AG04449 (cell line): ENCODE measurements at regions not wholly inside any gene's neighbourhood (a gene's known extent, or its start where the extent isn't known, plus 50 kb on each side); places are given as distances from the start of the nearest gene placed in this dataset.

Experiments
- CTCF ChIA-PET: fragments of 350-600 bp; formaldehyde crosslinking; extraction: SDS; loops from one replicate; lab custom pipeline; 2021; ENCODE audit warnings: antibody characterized with exemption; lab: Yijun Ruan, JAX
- POLR2A ChIA-PET: fragments of 400-600, 350-600 bp; formaldehyde crosslinking; extraction: SDS; loops from one replicate; lab custom pipeline; 2020; ENCODE audit warnings: antibody characterized with exemption, inconsistent platforms; lab: Yijun Ruan, JAX
- DNase-seq: peaks from one replicate; pipeline ENCODE4 v3.0.0-alpha.2; 2010; ENCODE audit warnings: low read depth, low spot score
- H3K4me3 ChIP-seq: 2 replicates; pipeline ENCODE4 v1.5.1; 2011; ENCODE audit warnings: low read depth, mild to moderate bottlenecking, control low read depth, low read length
- TF ChIP-seq, protein P1 (sequence below): IDR thresholded peaks from one replicate; pipeline ENCODE4 v1.5.1; 2011; ENCODE audit warnings: mild to moderate bottlenecking, moderate library complexity, low read length, control low read depth, inconsistent platforms; ENCODE audit not compliant: insufficient read depth; ENCODE audit errors: missing control alignments

DNA sequence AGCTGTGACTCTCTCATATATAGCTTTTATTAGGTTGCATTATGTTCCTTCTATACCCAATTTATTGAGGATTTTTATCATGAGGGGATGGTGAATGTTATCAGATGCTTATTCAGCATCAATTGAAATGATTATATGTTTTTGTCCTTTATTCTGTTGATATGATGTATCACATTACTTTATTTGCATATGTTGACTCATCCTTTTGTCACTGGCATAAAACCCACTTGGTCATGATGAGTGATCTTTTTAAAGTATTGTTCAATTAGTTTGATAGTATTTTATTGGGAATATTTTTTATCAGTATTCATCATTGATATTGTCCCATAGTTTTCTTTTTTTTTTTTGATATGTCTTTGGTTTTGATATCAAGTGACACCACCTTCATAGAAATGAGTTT, 529.9 kb downstream of the MMUT start:
- CTCF ChIA-PET = no interaction called here
- H3K4me3 ChIP-seq = no peak overlapping the region
- DNase-seq = no peak
- POLR2A ChIA-PET = no interaction called here
- TF ChIP-seq, protein P1, sequence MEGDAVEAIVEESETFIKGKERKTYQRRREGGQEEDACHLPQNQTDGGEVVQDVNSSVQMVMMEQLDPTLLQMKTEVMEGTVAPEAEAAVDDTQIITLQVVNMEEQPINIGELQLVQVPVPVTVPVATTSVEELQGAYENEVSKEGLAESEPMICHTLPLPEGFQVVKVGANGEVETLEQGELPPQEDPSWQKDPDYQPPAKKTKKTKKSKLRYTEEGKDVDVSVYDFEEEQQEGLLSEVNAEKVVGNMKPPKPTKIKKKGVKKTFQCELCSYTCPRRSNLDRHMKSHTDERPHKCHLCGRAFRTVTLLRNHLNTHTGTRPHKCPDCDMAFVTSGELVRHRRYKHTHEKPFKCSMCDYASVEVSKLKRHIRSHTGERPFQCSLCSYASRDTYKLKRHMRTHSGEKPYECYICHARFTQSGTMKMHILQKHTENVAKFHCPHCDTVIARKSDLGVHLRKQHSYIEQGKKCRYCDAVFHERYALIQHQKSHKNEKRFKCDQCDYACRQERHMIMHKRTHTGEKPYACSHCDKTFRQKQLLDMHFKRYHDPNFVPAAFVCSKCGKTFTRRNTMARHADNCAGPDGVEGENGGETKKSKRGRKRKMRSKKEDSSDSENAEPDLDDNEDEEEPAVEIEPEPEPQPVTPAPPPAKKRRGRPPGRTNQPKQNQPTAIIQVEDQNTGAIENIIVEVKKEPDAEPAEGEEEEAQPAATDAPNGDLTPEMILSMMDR = no peak

DNA sequence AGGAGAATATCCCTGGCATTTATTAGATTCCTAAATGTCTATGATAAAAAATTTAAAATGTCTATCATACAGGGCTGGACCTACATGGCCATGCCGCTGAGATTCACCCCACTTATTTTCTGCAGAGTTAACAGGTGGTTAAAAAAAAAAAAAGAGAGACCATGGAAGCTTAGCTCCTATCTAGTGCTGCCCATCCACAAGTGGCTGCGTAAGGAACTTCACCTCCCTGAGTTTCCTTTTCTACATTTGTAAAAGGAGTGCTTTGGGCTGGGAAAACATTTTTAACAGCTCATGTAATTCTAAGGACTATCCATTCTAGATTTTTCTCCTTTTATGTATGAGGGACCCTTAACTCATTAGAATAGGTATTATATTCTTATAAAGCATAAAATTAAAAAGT, 534.1 kb downstream of the MMUT start:
- no peak for DNase-seq
- ChIA-PET CTCF (no interaction called here), POLR2A (no interaction called here)
- TF ChIP-seq, protein P1 = no peak
- no peak overlapping the region for H3K4me3 ChIP-seq

GRCh38 chr6:48922837-48923236, 540.2 kb downstream of the MMUT start:
- no peak overlapping the region for H3K4me3 ChIP-seq
- ChIA-PET CTCF (no interaction called here), POLR2A (no interaction called here)
- TF ChIP-seq, protein P1 = no peak
- DNase-seq = no peak

DNA sequence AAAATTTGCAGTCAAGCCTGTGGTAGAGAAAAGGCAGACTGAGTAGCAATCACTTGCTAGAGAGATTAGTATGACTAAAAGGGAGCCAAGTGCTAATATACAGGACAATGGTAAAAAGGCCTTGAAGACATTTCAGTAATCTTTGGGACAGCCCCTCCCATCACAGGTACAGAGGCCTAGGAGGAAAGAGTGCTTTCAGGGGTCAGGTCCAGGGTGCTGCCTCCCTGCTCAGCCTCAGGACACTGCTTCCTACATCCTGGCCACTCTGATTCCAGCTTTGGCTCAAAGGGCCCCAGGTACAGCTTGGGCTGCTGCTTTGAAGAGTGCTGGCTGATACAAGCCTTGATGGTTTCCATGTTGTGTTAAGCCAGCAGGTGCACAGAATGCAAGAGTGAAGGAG, 543.5 kb downstream of the MMUT start:
- TF ChIP-seq, protein P1 = no peak
- H3K4me3 ChIP-seq = no peak overlapping the region
- CTCF ChIA-PET = no interaction called here
- POLR2A ChIA-PET = no interaction called here
- no peak for DNase-seq

- TF ChIP-seq, protein P1 = no peak
- no peak overlapping the region for H3K4me3 ChIP-seq
- DNase-seq = no peak
- CTCF ChIA-PET = no interaction called here
- POLR2A ChIA-PET = no interaction called here
Measured at GRCh38 chr6:48917233-48917632, 545.8 kb downstream of the MMUT start.

GRCh38 chr6:48916607-48917006, 546.4 kb downstream of the MMUT start:
- TF ChIP-seq, protein P1 = no peak
- no peak for DNase-seq

More at GRCh38 chr6:48916607-48917006, 546.4 kb downstream of the MMUT start:
- ChIA-PET CTCF (interaction anchor here (1.2 kb wide), 1 partner anchor 494 kb away, joined by 3 read pairs; no protein-coding TSS in a partner anchor), POLR2A (no interaction called here)
- no peak overlapping the region for H3K4me3 ChIP-seq
